ENCODE measurements at regions not wholly inside any gene's neighbourhood (a gene's known extent, or its start where the extent isn't known, plus 50 kb on each side); places are given as distances from the start of the nearest gene placed in this dataset.

DNA sequence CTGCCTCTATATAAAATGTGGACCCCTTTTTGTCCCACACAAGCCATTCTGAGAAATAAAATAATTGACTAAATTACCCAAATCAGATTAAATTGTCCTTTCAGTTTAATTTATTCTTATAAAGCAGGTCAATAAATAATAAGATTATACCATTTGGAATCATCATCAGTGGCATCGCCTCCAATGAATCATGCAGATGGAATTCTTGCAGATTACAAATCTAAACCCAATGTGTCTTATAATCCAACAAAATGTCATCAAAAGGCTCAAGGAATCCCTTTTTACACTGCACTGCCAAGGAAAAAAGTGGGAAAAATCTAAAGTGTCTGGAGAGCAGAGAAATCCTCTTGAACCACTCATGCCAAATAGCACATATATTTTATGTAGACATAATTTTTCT is 138.2 kb upstream of the TSPAN8 start:
- TF ChIP-seq, protein P1, sequence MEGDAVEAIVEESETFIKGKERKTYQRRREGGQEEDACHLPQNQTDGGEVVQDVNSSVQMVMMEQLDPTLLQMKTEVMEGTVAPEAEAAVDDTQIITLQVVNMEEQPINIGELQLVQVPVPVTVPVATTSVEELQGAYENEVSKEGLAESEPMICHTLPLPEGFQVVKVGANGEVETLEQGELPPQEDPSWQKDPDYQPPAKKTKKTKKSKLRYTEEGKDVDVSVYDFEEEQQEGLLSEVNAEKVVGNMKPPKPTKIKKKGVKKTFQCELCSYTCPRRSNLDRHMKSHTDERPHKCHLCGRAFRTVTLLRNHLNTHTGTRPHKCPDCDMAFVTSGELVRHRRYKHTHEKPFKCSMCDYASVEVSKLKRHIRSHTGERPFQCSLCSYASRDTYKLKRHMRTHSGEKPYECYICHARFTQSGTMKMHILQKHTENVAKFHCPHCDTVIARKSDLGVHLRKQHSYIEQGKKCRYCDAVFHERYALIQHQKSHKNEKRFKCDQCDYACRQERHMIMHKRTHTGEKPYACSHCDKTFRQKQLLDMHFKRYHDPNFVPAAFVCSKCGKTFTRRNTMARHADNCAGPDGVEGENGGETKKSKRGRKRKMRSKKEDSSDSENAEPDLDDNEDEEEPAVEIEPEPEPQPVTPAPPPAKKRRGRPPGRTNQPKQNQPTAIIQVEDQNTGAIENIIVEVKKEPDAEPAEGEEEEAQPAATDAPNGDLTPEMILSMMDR (IDR thresholded peaks at IDR 0.05): no peak

DNA sequence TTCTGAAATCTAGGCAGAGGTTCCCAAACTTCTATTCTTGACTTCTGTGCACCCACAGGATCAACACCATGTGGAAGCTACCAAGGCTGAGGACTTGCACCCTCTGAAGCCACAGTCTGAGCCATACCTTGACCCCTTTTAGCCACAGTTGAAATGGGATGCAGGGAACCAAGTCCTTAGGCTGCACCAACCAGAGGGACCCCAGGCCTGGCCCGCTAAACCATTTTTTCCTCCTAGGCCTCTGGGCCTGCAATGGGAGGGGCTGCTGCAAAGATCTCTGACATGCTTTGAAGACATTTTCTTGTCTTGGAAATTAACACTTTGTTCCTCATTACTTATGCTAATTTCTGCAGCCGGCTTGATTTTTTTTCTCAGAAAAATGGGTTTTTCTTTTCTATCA is 133.9 kb upstream of the TSPAN8 start:
- TF ChIP-seq, protein P1 (IDR thresholded peaks at IDR 0.05): no peak

DNA sequence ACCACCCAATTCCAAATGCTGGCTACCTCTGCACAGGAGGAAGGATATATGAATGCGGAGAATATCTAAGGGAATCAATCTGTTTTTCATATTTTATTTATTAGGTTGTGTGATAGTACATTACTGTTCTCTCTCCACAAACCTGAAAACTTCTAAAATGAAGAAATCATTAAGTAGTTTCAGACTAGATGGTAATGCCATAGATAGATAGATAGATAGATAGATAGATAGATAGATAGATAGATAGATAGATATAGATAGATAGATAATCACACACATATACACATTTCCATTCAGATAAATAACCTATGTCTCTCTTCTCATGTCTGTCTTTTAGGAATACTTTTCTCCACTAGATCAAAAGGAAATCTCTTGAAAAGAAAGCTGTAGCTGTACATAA is 126.1 kb upstream of the TSPAN8 start:
- TF ChIP-seq, protein P1 (IDR thresholded peaks at IDR 0.05): no peak

DNA sequence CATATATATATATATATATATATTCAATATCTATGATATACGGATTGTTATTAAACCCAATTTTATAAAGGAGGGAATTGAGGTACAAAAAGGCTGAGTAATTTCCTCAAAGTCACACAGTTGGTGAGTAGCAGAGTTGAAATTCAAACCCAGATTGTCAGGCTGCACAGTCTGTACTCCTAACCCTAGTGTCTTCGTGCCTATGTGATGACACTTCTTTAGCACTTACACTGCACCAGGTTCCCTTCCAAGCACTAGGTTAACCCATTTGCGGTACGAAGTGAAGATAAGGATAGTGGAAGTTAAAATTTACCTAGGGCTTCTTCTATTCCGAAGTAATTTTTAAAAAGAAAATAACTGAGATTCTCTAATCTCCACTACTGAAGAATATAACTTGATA is 125.1 kb upstream of the TSPAN8 start:
- TF ChIP-seq, protein P1 (IDR thresholded peaks at IDR 0.05): no peak

DNA sequence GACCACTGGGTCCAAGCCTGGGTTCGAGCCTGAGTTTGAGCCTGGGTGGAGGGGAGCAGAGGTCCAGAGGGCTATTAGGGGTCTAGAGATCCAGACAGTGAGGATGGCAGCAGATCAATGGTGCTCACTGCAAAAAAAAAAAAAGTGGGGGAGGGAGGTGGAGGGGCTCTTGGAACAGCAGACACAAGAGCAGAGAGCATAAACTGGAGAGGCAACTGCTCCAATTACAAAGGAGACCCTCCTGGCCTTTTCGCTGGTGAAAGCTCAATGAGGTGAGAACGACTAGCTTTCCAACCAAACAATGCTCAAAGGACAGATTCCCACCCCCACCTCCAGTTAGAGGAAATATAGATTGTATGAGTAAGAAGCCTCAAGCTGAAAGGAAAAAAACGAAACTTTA is 124.2 kb upstream of the TSPAN8 start:
- TF ChIP-seq, protein P1 (IDR thresholded peaks at IDR 0.05): no peak

DNA sequence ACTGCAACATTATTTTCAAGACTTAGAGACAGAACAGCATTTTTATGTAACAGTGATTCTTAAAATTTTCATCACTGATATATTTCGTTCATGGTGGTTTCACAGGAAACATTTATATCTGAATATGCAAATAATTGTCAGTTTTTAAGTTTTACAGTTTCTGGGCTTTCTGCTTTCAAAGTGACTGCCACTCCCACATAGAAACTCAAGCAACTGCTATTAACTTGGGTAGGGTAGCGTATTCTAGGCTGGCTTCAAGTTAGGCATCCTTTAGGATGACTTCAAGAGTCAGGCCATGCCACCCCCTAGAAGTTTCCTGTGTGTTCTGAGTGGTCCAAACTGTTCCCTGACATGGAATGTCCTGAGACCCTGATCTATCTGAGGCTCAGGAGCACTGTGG is 123.6 kb upstream of the TSPAN8 start:
- TF ChIP-seq, protein P1 (IDR thresholded peaks at IDR 0.05): no peak

DNA sequence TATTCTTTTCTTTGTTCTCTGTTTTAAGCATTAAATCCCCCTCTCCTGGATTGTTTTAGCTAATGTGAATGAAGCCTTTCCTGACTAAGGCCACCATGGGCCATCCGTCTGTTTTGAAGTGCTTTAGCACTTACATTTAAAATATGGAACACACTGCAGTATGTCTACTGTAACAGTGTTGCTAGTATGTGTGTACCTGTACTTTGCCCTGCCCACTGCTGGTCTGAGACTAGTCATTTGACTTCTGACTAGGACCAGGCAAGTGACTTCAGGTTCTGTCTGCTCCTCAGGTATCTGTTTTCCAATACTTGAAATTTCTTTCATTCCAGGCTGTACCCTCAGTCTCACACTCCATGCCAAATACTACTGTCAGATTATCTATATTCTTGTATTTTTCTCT is 120.1 kb upstream of the TSPAN8 start:
- TF ChIP-seq, protein P1 (IDR thresholded peaks at IDR 0.05): no peak

DNA sequence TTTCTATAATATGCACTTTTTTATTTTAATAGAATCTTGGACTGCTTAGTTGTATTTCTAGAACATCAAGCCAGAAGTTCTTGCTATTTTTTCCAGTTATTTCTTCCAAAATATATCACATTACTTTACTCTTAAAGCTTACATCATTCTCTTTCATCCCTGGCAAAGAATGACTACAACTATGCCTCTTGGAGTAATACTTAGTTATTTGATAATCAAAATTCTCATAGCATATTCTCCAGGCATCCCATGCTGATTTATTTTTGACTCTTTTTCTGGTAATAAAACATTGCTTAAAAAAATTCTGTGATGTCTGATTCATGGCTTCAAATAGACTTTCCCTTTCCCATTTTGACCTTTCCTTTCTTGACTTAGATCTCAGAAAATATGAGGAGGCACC is 118.7 kb upstream of the TSPAN8 start:
- TF ChIP-seq, protein P1 (IDR thresholded peaks at IDR 0.05): no peak
